Loucy (cell line): ENCODE measurements at regions not wholly inside any gene's neighbourhood (a gene's known extent, or its start where the extent isn't known, plus 50 kb on each side); places are given as distances from the start of the nearest gene placed in this dataset.

Experiments used
- H2AFZ ChIP-seq: fragments of 200-600 bp; sonication (generic); 2 replicates; pipeline ENCODE4 v1.6.0; 2016; ENCODE audit warnings: antibody characterized with exemption, mild to moderate bottlenecking, low read length, moderate library complexity
- H3F3A ChIP-seq: fragments of 200-600 bp; 2 replicates; pipeline ENCODE4 v1.6.0; 2016; ENCODE audit warnings: antibody characterized with exemption, low read depth, mild to moderate bottlenecking
- H3K27me3 ChIP-seq: fragments of 200-600 bp; sonication (generic); 2 replicates; pipeline ENCODE4 v1.6.1; 2014; ENCODE audit warnings: low read length, mild to moderate bottlenecking; ENCODE audit not compliant: insufficient read depth, poor library complexity, severe bottlenecking
- H3K36me3 ChIP-seq: fragments of 200-600 bp; sonication (generic); 2 replicates; pipeline ENCODE4 v1.6.1; 2016; ENCODE audit warnings: low read length; ENCODE audit not compliant: insufficient read depth
- H3K4me1 ChIP-seq: fragments of 200-600 bp; sonication (generic); 2 replicates; pipeline ENCODE4 v1.5.1; 2014; ENCODE audit warnings: low read length, mild to moderate bottlenecking; ENCODE audit not compliant: insufficient read depth, poor library complexity, severe bottlenecking
- H3K4me2 ChIP-seq: fragments of 200-600 bp; sonication (generic); 2 replicates; pipeline ENCODE4 v1.6.0; 2014; ENCODE audit warnings: antibody characterized with exemption, low read length, low read depth, mild to moderate bottlenecking; ENCODE audit not compliant: poor library complexity, severe bottlenecking
- H3K4me3 ChIP-seq: fragments of 200-600 bp; sonication (generic); 2 replicates; pipeline ENCODE4 v1.5.1; 2014; ENCODE audit warnings: low read length, mild to moderate bottlenecking, mixed read lengths; ENCODE audit not compliant: poor library complexity, severe bottlenecking
- H3K79me2 ChIP-seq: fragments of 200-600 bp; sonication (generic); 2 replicates; pipeline ENCODE4 v1.6.1; 2014; ENCODE audit warnings: low read length; ENCODE audit not compliant: insufficient read depth
- H3K9ac ChIP-seq: fragments of 200-600 bp; sonication (generic); 2 replicates; pipeline ENCODE4 v1.6.0; 2014; ENCODE audit warnings: mild to moderate bottlenecking, low read depth, low read length, moderate library complexity; ENCODE audit not compliant: poor library complexity, severe bottlenecking
- H3K9me2 ChIP-seq: fragments of 200-600 bp; sonication (generic); replicated peaks from 2 replicates; pipeline ENCODE4 v1.6.1; 2016; ENCODE audit warnings: low read depth, low read length, mixed read lengths
- H3K9me3 ChIP-seq: fragments of 200-600 bp; sonication (generic); 2 replicates; pipeline ENCODE4 v1.6.1; 2014; ENCODE audit warnings: mild to moderate bottlenecking, antibody characterized with exemption, low read length, low read depth; ENCODE audit not compliant: insufficient read depth
- H4K20me1 ChIP-seq: fragments of 200-600 bp; sonication (generic); 2 replicates; pipeline ENCODE4 v1.6.0; 2014; ENCODE audit warnings: antibody characterized with exemption, low read length, mild to moderate bottlenecking; ENCODE audit not compliant: insufficient read depth, poor library complexity, severe bottlenecking
- CTCF ChIP-seq: fragments of 200-600 bp; sonication (generic); conservative IDR thresholded peaks from 2 replicates; pipeline ENCODE4 v1.5.1; 2014; ENCODE audit warnings: mild to moderate bottlenecking, antibody characterized with exemption, low read length
- EZH2phosphoT487 ChIP-seq: fragments of 200-600 bp; IDR thresholded peaks from 2 replicates; pipeline ENCODE4 v1.6.1; 2018; ENCODE audit warnings: antibody characterized with exemption, mild to moderate bottlenecking, moderate library complexity, borderline replicate concordance

GRCh38 chr11:11022125-11022730 is 164.4 kb upstream of the ZBED5 start:
- no peaks in the 10 kb centered on the region for H3K27me3 ChIP-seq
- no peaks in the 10 kb centered on the region for H3K9me2 ChIP-seq
- TF ChIP-seq EZH2phosphoT487 (no peak), CTCF (peak; percentile 73)
- no peaks in the 10 kb centered on the region for H3K4me1 ChIP-seq
- H3K79me2 ChIP-seq: no peaks in the 10 kb centered on the region
- H3K9me3 ChIP-seq: no peaks in the 10 kb centered on the region
- H3F3A ChIP-seq: no peaks in the 10 kb centered on the region
- H4K20me1 ChIP-seq: no peaks in the 10 kb centered on the region
- no peak overlapping the region for H3K4me2 ChIP-seq
- H3K36me3 ChIP-seq: no peaks in the 10 kb centered on the region
- H3K9ac ChIP-seq: no peak overlapping the region
- no peak overlapping the region for H3K4me3 ChIP-seq
- no peak overlapping the region for H2AFZ ChIP-seq

- no peak overlapping the region for H3K4me2 ChIP-seq
- no peak overlapping the region for H3K4me3 ChIP-seq
- H3K36me3 ChIP-seq: no peaks in the 10 kb centered on the region
- no peaks in the 10 kb centered on the region for H3F3A ChIP-seq
- no peaks in the 10 kb centered on the region for H3K9me2 ChIP-seq
- H3K9ac ChIP-seq: no peak overlapping the region
- H3K79me2 ChIP-seq: no peaks in the 10 kb centered on the region
- no peaks in the 10 kb centered on the region for H4K20me1 ChIP-seq
- no peak overlapping the region for H2AFZ ChIP-seq
- no peak for TF ChIP-seq CTCF
- TF ChIP-seq EZH2phosphoT487: no peak
- H3K27me3 ChIP-seq: no peaks in the 10 kb centered on the region
- no peaks in the 10 kb centered on the region for H3K4me1 ChIP-seq
- H3K9me3 ChIP-seq: no peaks in the 10 kb centered on the region
Observed at GRCh38 chr11:11021563-11021962, 163.7 kb upstream of the ZBED5 start.

- Histone ChIP-seq H3K79me2 (no peaks in the 10 kb centered on the region), H4K20me1 (no peaks in the 10 kb centered on the region), H3K9me2 (no peaks in the 10 kb centered on the region), H3K27me3 (no peaks in the 10 kb centered on the region), H3K36me3 (no peaks in the 10 kb centered on the region), H3K9ac (no peak overlapping the region), H3F3A (no peaks in the 10 kb centered on the region), H3K4me1 (no peaks in the 10 kb centered on the region), H2AFZ (no peak overlapping the region), H3K4me2 (no peak overlapping the region), H3K9me3 (no peaks in the 10 kb centered on the region), H3K4me3 (no peak overlapping the region)
- TF ChIP-seq CTCF: no peak
- no peak for TF ChIP-seq EZH2phosphoT487
Observed at GRCh38 chr11:11020747-11021149, 162.9 kb upstream of the ZBED5 start.
